Suppressor macrophage treated with lipopolysaccharide for 4 hours (primary cell): ENCODE measurements at regions not wholly inside any gene's neighbourhood (a gene's known extent, or its start where the extent isn't known, plus 50 kb on each side); places are given as distances from the start of the nearest gene placed in this dataset.

Experiments used
- DNase-seq: peaks from one replicate; pipeline ENCODE4 v3.0.0-alpha.2; 2020

- DNase-seq = no peak
These were observed 445.5 kb upstream of the SPANXN1 start for GRCh38 chrX:144801786-144802185.

- DNase-seq = no peak
These were observed 438.3 kb upstream of the SPANXN1 start for GRCh38 chrX:144809025-144809424.

GRCh38 chrX:144810539-144810938, 436.8 kb upstream of the SPANXN1 start:
- DNase-seq = no peak

- DNase-seq = no peak
These were observed 427.9 kb upstream of the SPANXN1 start for GRCh38 chrX:144819406-144819805.

GRCh38 chrX:144840616-144841015, 406.7 kb upstream of the SPANXN1 start:
- no peak for DNase-seq

GRCh38 chrX:144849141-144849540, 398.2 kb upstream of the SPANXN1 start:
- DNase-seq = no peak

GRCh38 chrX:144896323-144896722, 351.0 kb upstream of the SPANXN1 start:
- DNase-seq = peak; percentile 0

- no peak for DNase-seq
These were observed 345.8 kb upstream of the SPANXN1 start for GRCh38 chrX:144901521-144901920.

GRCh38 chrX:144916785-144917184, 330.5 kb upstream of the SPANXN1 start:
- no peak for DNase-seq

GRCh38 chrX:144918936-144919335, 328.4 kb upstream of the SPANXN1 start:
- DNase-seq = no peak

GRCh38 chrX:144946666-144947065, 300.6 kb upstream of the SPANXN1 start:
- DNase-seq = no peak
